GM19467 (cell line): ENCODE measurements at regions not wholly inside any gene's neighbourhood (a gene's known extent, or its start where the extent isn't known, plus 50 kb on each side); places are given as distances from the start of the nearest gene placed in this dataset.

Source experiments
- ATAC-seq: cut with Tn5 transposase; IDR thresholded peaks from one replicate; pipeline ENCODE4 v1.9.1; 2021; ENCODE audit warnings: mild to moderate bottlenecking, moderate library complexity; ENCODE audit not compliant: unreplicated experiment

GRCh38 chr12:92034858-92035401 lies 110.7 kb downstream of the BTG1 start:
- ATAC-seq = peak; percentile 70

DNA sequence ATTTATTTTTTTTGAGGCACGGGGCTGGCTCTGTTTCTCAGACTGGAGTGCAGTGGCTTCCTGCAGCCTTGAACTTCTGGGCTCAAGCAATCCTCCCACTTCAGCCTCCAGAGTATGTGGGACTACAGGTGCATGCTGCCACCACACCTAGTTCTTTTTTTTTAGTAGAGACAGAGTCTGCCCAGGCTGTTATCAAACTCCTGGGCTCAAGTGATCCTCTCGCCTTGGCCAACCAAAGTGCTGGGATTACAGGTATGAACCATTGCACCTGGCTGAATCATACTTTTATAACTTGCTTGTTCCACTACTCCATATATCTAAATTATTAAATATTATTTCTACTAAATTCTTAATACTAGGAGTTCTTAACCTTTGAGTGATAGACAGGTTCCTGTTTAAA lies 111.6 kb downstream of the BTG1 start:
- ATAC-seq = no peak

GRCh38 chr12:92032965-92033364 lies 112.7 kb downstream of the BTG1 start:
- no peak for ATAC-seq

- ATAC-seq = no peak
Measured at GRCh38 chr12:92032101-92032500, 113.5 kb downstream of the BTG1 start.

DNA sequence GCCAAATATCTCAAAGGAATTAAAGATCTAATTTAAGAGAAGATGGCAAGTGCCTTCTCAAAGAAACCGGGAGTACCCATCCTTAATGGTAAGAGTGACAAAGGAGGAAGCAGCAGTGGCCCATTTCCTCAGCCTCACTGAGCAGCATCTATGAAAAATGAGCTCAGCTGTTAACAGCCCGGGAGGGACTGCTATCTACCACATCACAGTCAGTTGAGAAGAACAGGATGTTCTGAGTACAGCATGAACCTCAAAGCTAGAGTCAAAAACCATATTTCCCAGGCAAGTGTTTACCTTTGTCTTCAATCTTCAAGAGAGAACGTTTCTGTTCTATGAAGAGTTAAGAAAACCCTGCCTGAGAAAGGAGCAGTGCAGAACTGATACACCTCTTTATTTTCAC lies 115.0 kb downstream of the BTG1 start:
- peak; percentile 55 for ATAC-seq

GRCh38 chr12:92029902-92030586 lies 115.6 kb downstream of the BTG1 start:
- no peak for ATAC-seq

GRCh38 chr12:92029136-92029535 lies 116.5 kb downstream of the BTG1 start:
- ATAC-seq = no peak

DNA sequence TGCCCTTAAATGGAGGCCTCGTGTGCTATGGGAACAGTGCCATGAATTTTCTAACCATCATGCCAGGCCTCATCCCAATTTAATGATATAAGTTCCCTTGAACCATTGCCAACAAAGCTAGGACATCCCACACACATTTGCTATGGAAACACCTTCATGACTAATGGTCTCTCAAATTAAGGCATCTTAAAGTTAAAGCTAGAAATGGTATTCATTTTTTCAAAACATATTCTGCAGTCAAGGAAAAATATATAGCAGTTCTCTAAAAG lies 117.3 kb downstream of the BTG1 start:
- no peak for ATAC-seq

- no peak for ATAC-seq
Measured at GRCh38 chr12:92027701-92028440, 117.8 kb downstream of the BTG1 start.

GRCh38 chr12:92027243-92027642 lies 118.4 kb downstream of the BTG1 start:
- ATAC-seq = no peak

DNA sequence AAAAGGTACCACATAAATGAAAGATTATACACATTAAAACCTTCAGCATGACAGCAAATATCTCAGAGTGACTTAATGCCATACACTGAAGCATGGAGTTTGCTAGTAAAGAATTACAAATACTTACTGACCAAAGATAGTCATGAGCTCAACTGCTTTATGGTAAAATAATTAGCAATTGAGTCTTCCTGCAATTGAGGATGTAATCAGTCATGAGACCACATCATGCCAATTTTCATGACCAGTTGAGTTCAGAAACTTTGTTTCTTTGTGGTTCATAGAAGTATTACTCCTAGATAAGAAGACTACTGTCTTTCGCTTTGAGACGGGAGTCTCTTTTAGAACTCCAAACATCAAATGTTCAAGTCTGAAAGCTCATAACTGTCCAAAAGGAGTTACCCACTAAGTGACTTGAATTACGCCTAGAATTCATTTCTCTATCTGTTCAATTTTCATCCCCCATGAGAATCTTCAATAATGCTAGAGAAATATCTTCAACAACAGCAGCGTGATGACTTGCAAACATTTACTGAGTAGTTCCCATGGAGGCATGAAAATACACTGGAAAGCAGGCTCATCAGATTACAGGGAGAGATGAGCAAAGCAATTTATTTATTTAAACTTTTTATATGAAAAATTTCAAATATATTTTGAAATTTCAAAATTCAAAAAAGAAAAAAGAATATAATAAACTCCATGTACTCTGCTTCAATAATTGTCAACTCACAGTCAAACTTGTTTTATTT lies 120.0 kb downstream of the BTG1 start:
- no peak for ATAC-seq

GRCh38 chr12:92022093-92022492 lies 123.6 kb downstream of the BTG1 start:
- ATAC-seq = no peak

DNA sequence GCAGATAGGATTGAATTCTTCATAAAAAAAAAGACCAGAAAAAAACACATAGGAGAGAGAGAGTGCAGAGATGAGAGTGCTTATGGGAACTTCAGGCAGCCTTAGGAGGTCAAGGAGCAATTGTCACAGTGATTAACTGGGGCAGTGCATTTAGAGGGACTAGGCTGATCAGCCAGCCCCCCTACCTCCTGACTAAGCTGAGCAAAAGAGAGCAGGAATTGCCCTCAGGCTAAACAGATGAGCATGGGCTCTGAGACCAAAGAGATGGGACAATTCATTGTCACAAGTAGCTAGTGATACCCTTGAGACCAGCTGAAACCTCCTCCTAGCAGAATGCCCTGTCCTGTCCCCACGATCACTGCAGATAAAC lies 124.0 kb downstream of the BTG1 start:
- ATAC-seq = no peak

GRCh38 chr12:92020983-92021665 lies 124.5 kb downstream of the BTG1 start:
- ATAC-seq = no peak

GRCh38 chr12:92019491-92020277 lies 126.0 kb downstream of the BTG1 start:
- no peak for ATAC-seq

- ATAC-seq = no peak
Measured at GRCh38 chr12:92012691-92013090, 133.0 kb downstream of the BTG1 start.

GRCh38 chr12:92010853-92011701 lies 134.6 kb downstream of the BTG1 start:
- no peak for ATAC-seq

GRCh38 chr12:92010368-92010767 lies 135.3 kb downstream of the BTG1 start:
- no peak for ATAC-seq

GRCh38 chr12:92008345-92008744 lies 137.3 kb downstream of the BTG1 start:
- no peak for ATAC-seq

DNA sequence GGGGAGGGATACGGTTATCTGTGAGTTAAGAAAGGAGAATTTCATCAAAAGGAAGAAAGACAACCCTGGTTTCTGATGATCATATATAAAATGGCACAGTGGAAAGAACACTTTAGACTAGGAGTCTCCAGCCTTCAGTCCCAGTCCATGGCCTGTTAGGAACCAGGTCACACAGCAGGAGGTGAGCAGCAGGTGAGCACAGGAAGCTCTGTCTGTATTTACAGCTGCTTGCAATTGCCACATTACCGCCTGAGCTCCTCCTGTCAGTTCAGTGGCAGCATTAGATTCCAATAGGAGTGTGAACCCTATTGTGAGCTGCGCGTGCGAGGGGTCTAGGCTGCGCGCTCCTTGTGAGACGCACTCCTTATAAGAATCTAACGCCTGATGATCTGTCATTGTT lies 137.9 kb downstream of the BTG1 start:
- no peak for ATAC-seq
